IMR-90 (cell line): ENCODE measurements at regions not wholly inside any gene's neighbourhood (a gene's known extent, or its start where the extent isn't known, plus 50 kb on each side); places are given as distances from the start of the nearest gene placed in this dataset.

ENCODE experiments used
- ATAC-seq: fragments of 200-7000 bp; cut with Tn5 transposase; 2 replicates; pipeline ENCODE4 v1.9.1; 2020; ENCODE audit warnings: low read depth, mild to moderate bottlenecking, moderate library complexity
- BruUV-seq: library from RNA; stranded (reverse); fragments of 400-500 nt; replicated peaks from 2 replicates; lab custom pipeline; 2021; lab: Mats Ljungman, UMichigan
- CTCF ChIA-PET: fragments of 300-600 bp; formaldehyde crosslinking; extraction: SDS; loops from one replicate; lab custom pipeline; 2021; ENCODE audit warnings: antibody characterized with exemption; lab: Yijun Ruan, JAX
- POLR2A ChIA-PET: fragments of 300-600 bp; sonication (Branson Sonifier 250); formaldehyde crosslinking; loops from one replicate; lab custom pipeline; 2022; ENCODE audit warnings: antibody characterized with exemption; ENCODE audit not compliant: unreplicated experiment; lab: Charles Lee
- DNase-seq: peaks from one replicate; pipeline ENCODE4 v3.0.0; 2013
- H2AFZ ChIP-seq: replicated peaks from 2 replicates; pipeline ENCODE3; 2013; ENCODE audit warnings: low read length, mild to moderate bottlenecking; ENCODE audit not compliant: poor library complexity
- H2AK5ac ChIP-seq: 2 replicates; pipeline ENCODE4 v1.6.1; 2013; ENCODE audit warnings: low read depth, low read length, inconsistent platforms
- H2AK9ac ChIP-seq: replicated peaks from 2 replicates; pipeline ENCODE3; 2013; ENCODE audit warnings: mild to moderate bottlenecking, low read depth, low read length, moderate library complexity; ENCODE audit not compliant: poor library complexity
- H2BK120ac ChIP-seq: 2 replicates; pipeline ENCODE4 v1.6.1; 2013; ENCODE audit warnings: low read depth, low read length, inconsistent platforms
- H2BK15ac ChIP-seq: 3 replicates; pipeline ENCODE4 v1.6.1; 2013; ENCODE audit warnings: low read depth, low read length, inconsistent platforms
- H2BK20ac ChIP-seq: 2 replicates; pipeline ENCODE4 v1.6.1; 2013; ENCODE audit warnings: low read depth, mild to moderate bottlenecking, inconsistent platforms, low read length, moderate library complexity
- H2BK5ac ChIP-seq: 2 replicates; pipeline ENCODE4 v1.6.1; 2013; ENCODE audit warnings: mild to moderate bottlenecking, low read depth, low read length, inconsistent platforms; ENCODE audit not compliant: poor library complexity, severe bottlenecking
- H3K14ac ChIP-seq: replicated peaks from 2 replicates; pipeline ENCODE4 v1.6.1; 2013; ENCODE audit warnings: low read depth, low read length, inconsistent platforms
- H3K18ac ChIP-seq: 2 replicates; pipeline ENCODE4 v1.6.1; 2013; ENCODE audit warnings: low read depth, low read length, control low read depth
- H3K23ac ChIP-seq: 2 replicates; pipeline ENCODE4 v1.6.1; 2013; ENCODE audit warnings: low read depth, low read length, inconsistent platforms
- H3K27ac ChIP-seq: 2 replicates; pipeline ENCODE4 v1.5.1; 2013; ENCODE audit warnings: mild to moderate bottlenecking, control low read depth, low read length; ENCODE audit not compliant: insufficient read depth
- H3K27me3 ChIP-seq: 2 replicates; pipeline ENCODE4 v1.6.1; 2013; ENCODE audit warnings: low read length; ENCODE audit not compliant: control insufficient read depth, insufficient read depth
- H3K36me3 ChIP-seq: 2 replicates; pipeline ENCODE4 v1.6.1; 2013; ENCODE audit warnings: low read length, mixed read lengths; ENCODE audit not compliant: control insufficient read depth, insufficient read depth
- H3K4ac ChIP-seq: 2 replicates; pipeline ENCODE4 v1.6.1; 2013; ENCODE audit warnings: low read depth, low read length, inconsistent platforms
- H3K4me1 ChIP-seq: 2 replicates; pipeline ENCODE4 v1.6.1; 2013; ENCODE audit warnings: low read length, mixed read lengths; ENCODE audit not compliant: control insufficient read depth, insufficient read depth
- H3K4me2 ChIP-seq: 2 replicates; pipeline ENCODE4 v1.6.1; 2013; ENCODE audit warnings: low read depth, mild to moderate bottlenecking, control low read depth, low read length, moderate library complexity
- H3K4me3 ChIP-seq: 2 replicates; pipeline ENCODE4 v1.5.1; 2013; ENCODE audit warnings: low read depth, mild to moderate bottlenecking, control low read depth, low read length, moderate library complexity; ENCODE audit not compliant: insufficient read depth
- H3K56ac ChIP-seq: 2 replicates; pipeline ENCODE4 v1.6.1; 2013; ENCODE audit warnings: low read length, inconsistent platforms; ENCODE audit not compliant: insufficient read depth; ENCODE audit errors: extremely low read depth
- H3K79me1 ChIP-seq, 2 experiments: 2 replicates each; pipeline ENCODE4 v1.6.1; 2013; ENCODE audit warnings: low read length in 2 of 2, inconsistent platforms in 1 of 2, low read depth in 1 of 2
- H3K9ac ChIP-seq: 2 replicates; pipeline ENCODE4 v1.6.1; 2013; ENCODE audit warnings: low read depth, low read length, control low read depth
- H3K9me1 ChIP-seq: 2 replicates; pipeline ENCODE4 v1.6.1; 2013; ENCODE audit warnings: low read length, inconsistent platforms; ENCODE audit not compliant: insufficient read depth
- H3K9me3 ChIP-seq: 2 replicates; pipeline ENCODE4 v1.6.1; 2013; ENCODE audit warnings: low read length; ENCODE audit not compliant: control insufficient read depth, insufficient read depth
- H4K20me1 ChIP-seq: 2 replicates; pipeline ENCODE4 v1.6.1; 2013; ENCODE audit warnings: low read length, inconsistent platforms; ENCODE audit not compliant: insufficient read depth
- H4K5ac ChIP-seq: 2 replicates; pipeline ENCODE4 v1.6.1; 2013; ENCODE audit warnings: mild to moderate bottlenecking, low read depth, low read length, control low read depth
- H4K8ac ChIP-seq, 2 experiments: 2 replicates each; pipeline ENCODE4 v1.6.1; 2013; ENCODE audit warnings: low read depth in 2 of 2, low read length in 2 of 2, control low read depth in 1 of 2, inconsistent platforms in 1 of 2
- H4K91ac ChIP-seq: 2 replicates; pipeline ENCODE4 v1.6.1; 2013; ENCODE audit warnings: low read depth, low read length, inconsistent platforms; ENCODE audit not compliant: insufficient read depth
- BHLHE40 ChIP-seq: fragments of 150-350 bp; IDR thresholded peaks from 2 replicates; pipeline ENCODE4 v1.6.1; 2016; ENCODE audit warnings: mild to moderate bottlenecking, low read depth, low read length
- CEBPB ChIP-seq: IDR thresholded peaks from 2 replicates; pipeline ENCODE4 v1.6.1; 2012; ENCODE audit warnings: low read depth, low read length, improper control_type of control experiment
- FOS ChIP-seq: fragments of 150-350 bp; IDR thresholded peaks from 2 replicates; pipeline ENCODE4 v1.6.1; 2016; ENCODE audit warnings: low read depth, low read length
- MAFK ChIP-seq: IDR thresholded peaks from 2 replicates; pipeline ENCODE4 v1.6.1; 2012; ENCODE audit warnings: low read depth, low read length, improper control_type of control experiment
- MAZ ChIP-seq: IDR thresholded peaks from 2 replicates; pipeline ENCODE4 v1.6.1; 2012; ENCODE audit warnings: low read depth, mild to moderate bottlenecking, low read length, improper control_type of control experiment, moderate library complexity, borderline replicate concordance
- MXI1 ChIP-seq: IDR thresholded peaks from 2 replicates; pipeline ENCODE4 v1.6.1; 2012; ENCODE audit warnings: low read depth, mild to moderate bottlenecking, low read length, moderate library complexity, borderline replicate concordance
- POLR2A ChIP-seq: IDR thresholded peaks from 2 replicates; pipeline ENCODE4 v1.6.1; 2012; ENCODE audit warnings: mild to moderate bottlenecking, low read depth, low read length
- RAD21 ChIP-seq: IDR thresholded peaks from 2 replicates; pipeline ENCODE4 v1.6.1; 2012; ENCODE audit warnings: low read length, improper control_type of control experiment
- RCOR1 ChIP-seq: IDR thresholded peaks from 2 replicates; pipeline ENCODE4 v1.6.1; 2012; ENCODE audit warnings: mild to moderate bottlenecking, low read length, improper control_type of control experiment; ENCODE audit not compliant: insufficient replicate concordance
- RFX5 ChIP-seq: IDR thresholded peaks from 2 replicates; pipeline ENCODE4 v1.8.0; 2012; ENCODE audit warnings: low read depth, mild to moderate bottlenecking, low read length, moderate library complexity
- SMC3 ChIP-seq: fragments of 150-350 bp; IDR thresholded peaks from 2 replicates; pipeline ENCODE4 v1.6.1; 2016; ENCODE audit warnings: low read depth, mild to moderate bottlenecking, antibody characterized with exemption, low read length, moderate library complexity
- WGBS, 2 experiments: methylation state at CpG; one replicate each; pipeline versions ENCODE4 v1.1.5 to v1.1.7; 2013; ENCODE audit warnings: missing lambda C conversion rate in 2 of 2; ENCODE audit not compliant: insufficient read length in 1 of 2; ENCODE audit errors: extremely low coverage in 2 of 2; 5-methylcytosine and 5-hydroxymethylcytosine counted together
- dilution Hi-C: fragments of 300-500 bp; cut with HindIII; formaldehyde crosslinking; loops from one replicate; pipeline ENCODE4 v1.14.3; 2018; ENCODE audit warnings: low sequenced_read_pairs; ENCODE audit not compliant: unreplicated experiment
- in situ Hi-C: fragments of 300-500 bp; cut with MboI; formaldehyde crosslinking; loops from 3 replicates; pipeline ENCODE4 v1.14.3; 2019; ENCODE audit warnings: low sequenced_read_pairs, inconsistent platforms, mixed read lengths
- intact Hi-C: fragments of 100-400 bp; cut with micrococcal nuclease; formaldehyde crosslinking; loops from 2 replicates; pipeline ENCODE4 v1.10.0; 2022
- TF ChIP-seq, protein P1 (sequence below): conservative IDR thresholded peaks from 2 replicates; pipeline ENCODE4 v1.5.1; 2012; ENCODE audit warnings: mild to moderate bottlenecking, low read depth, low read length, improper control_type of control experiment
- TF ChIP-seq, protein P2 (sequence below): fragments of 150-350 bp; IDR thresholded peaks from 2 replicates; pipeline ENCODE4 v1.6.1; 2016; ENCODE audit warnings: low read depth, mild to moderate bottlenecking, low read length, moderate library complexity, borderline replicate concordance
- TF ChIP-seq, protein P3 (sequence below): fragments of 150-350 bp; IDR thresholded peaks from 2 replicates; pipeline ENCODE4 v1.6.1; 2017; ENCODE audit warnings: mild to moderate bottlenecking, antibody characterized with exemption, low read length, low read depth

DNA sequence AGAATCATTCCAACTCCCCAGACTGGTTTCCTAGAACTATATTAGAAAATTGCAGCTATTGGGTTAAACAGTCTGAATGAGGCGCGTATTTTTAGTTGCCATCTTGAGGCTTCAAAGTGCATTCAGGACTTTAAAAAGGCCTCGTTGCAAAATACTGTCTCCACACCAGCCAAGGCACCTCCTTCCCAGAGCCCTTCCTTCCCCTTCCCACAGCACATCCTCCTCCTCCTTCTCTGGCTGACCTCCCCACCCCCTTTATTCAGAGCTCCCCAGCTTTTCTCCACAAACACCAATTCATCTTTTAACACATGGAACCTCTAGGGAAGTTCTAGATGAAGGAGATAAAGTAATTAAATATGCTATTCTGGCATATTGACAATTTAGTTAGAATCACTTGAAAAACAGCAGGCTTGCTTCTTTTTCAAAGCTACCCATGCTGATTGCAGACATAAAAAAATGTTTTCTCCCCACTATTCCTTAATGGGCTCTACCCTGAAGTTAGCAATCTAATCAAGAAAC, 90.3 kb downstream of the RTP5 start:
- in situ Hi-C loops: no loop called here

More for the DNA sequence above, 90.3 kb downstream of the RTP5 start:
- ATAC-seq (no peak), DNase-seq (no peak)
- H4K91ac ChIP-seq: no peak overlapping the region
- no peak overlapping the region for H3K9ac ChIP-seq
- H2BK120ac ChIP-seq: no peak overlapping the region
- CTCF ChIA-PET: interaction anchor here (1.8 kb wide), 1 partner anchor 9 kb away, joined by 4 read pairs; no protein-coding TSS in a partner anchor
- no peaks in the 10 kb centered on the region for H3K79me1 ChIP-seq
- H4K8ac ChIP-seq: no peak overlapping the region
- no peak overlapping the region for H4K5ac ChIP-seq
- H3K23ac ChIP-seq: no peak overlapping the region
- H3K4me2 ChIP-seq: no peak overlapping the region
- H3K14ac ChIP-seq: no peak overlapping the region
- no CpG with 5 or more reads among the region's 3 CpGs for WGBS, 2 experiments
- H2BK5ac ChIP-seq: no peak overlapping the region
- H3K9me3 ChIP-seq: no peaks in the 10 kb centered on the region
- H2AFZ ChIP-seq: no peak overlapping the region
- intact Hi-C loops: no loop called here
- BruUV-seq: no TSS peak
- no peaks in the 10 kb centered on the region for H3K36me3 ChIP-seq
- dilution Hi-C loops: no loop called here
- no peak overlapping the region for H2BK20ac ChIP-seq
- TF ChIP-seq FOS: no peak
- no peak for TF ChIP-seq RCOR1
- TF ChIP-seq CEBPB: no peak
- TF ChIP-seq SMC3: no peak
- TF ChIP-seq POLR2A: no peak
- TF ChIP-seq, protein P1, sequence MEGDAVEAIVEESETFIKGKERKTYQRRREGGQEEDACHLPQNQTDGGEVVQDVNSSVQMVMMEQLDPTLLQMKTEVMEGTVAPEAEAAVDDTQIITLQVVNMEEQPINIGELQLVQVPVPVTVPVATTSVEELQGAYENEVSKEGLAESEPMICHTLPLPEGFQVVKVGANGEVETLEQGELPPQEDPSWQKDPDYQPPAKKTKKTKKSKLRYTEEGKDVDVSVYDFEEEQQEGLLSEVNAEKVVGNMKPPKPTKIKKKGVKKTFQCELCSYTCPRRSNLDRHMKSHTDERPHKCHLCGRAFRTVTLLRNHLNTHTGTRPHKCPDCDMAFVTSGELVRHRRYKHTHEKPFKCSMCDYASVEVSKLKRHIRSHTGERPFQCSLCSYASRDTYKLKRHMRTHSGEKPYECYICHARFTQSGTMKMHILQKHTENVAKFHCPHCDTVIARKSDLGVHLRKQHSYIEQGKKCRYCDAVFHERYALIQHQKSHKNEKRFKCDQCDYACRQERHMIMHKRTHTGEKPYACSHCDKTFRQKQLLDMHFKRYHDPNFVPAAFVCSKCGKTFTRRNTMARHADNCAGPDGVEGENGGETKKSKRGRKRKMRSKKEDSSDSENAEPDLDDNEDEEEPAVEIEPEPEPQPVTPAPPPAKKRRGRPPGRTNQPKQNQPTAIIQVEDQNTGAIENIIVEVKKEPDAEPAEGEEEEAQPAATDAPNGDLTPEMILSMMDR: no peak
- no peak for TF ChIP-seq MXI1
- no peak for TF ChIP-seq MAZ
- no peak for TF ChIP-seq BHLHE40
- TF ChIP-seq RAD21: no peak
- no peak for TF ChIP-seq MAFK
- no peak for TF ChIP-seq RFX5
- TF ChIP-seq, protein P2, sequence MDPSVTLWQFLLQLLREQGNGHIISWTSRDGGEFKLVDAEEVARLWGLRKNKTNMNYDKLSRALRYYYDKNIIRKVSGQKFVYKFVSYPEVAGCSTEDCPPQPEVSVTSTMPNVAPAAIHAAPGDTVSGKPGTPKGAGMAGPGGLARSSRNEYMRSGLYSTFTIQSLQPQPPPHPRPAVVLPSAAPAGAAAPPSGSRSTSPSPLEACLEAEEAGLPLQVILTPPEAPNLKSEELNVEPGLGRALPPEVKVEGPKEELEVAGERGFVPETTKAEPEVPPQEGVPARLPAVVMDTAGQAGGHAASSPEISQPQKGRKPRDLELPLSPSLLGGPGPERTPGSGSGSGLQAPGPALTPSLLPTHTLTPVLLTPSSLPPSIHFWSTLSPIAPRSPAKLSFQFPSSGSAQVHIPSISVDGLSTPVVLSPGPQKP: no peak
- TF ChIP-seq, protein P3, sequence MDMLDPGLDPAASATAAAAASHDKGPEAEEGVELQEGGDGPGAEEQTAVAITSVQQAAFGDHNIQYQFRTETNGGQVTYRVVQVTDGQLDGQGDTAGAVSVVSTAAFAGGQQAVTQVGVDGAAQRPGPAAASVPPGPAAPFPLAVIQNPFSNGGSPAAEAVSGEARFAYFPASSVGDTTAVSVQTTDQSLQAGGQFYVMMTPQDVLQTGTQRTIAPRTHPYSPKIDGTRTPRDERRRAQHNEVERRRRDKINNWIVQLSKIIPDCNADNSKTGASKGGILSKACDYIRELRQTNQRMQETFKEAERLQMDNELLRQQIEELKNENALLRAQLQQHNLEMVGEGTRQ: no peak
- no peak overlapping the region for H3K18ac ChIP-seq
- no peak overlapping the region for H3K56ac ChIP-seq
- no peak overlapping the region for H3K4ac ChIP-seq
- H3K4me1 ChIP-seq: no peaks in the 10 kb centered on the region
- no peak overlapping the region for H2AK5ac ChIP-seq
- H2AK9ac ChIP-seq: no peak overlapping the region
- no peaks in the 10 kb centered on the region for H3K9me1 ChIP-seq
- no peak overlapping the region for H3K27ac ChIP-seq
- H4K20me1 ChIP-seq: no peaks in the 10 kb centered on the region
- no peak overlapping the region for H2BK15ac ChIP-seq
- POLR2A ChIA-PET: no interaction called here
- H3K27me3 ChIP-seq: peaks cover 27% of the 10 kb centered on the region
- H3K4me3 ChIP-seq: no peak overlapping the region
